HepG2 (cell line): ENCODE measurements at regions not wholly inside any gene's neighbourhood (a gene's known extent, or its start where the extent isn't known, plus 50 kb on each side); places are given as distances from the start of the nearest gene placed in this dataset.

Experiments used
- ATAC-seq: fragments of 200-7000 bp; cut with Tn5 transposase; 3 replicates; pipeline ENCODE4 v1.9.1; 2020; ENCODE audit warnings: mild to moderate bottlenecking, moderate library complexity
- BruUV-seq: library from RNA; stranded (reverse); fragments of 400-500 nt; replicated peaks from 2 replicates; lab custom pipeline; 2021; lab: Mats Ljungman, UMichigan
- CTCF ChIA-PET: fragments of 300-600 bp; formaldehyde crosslinking; extraction: SDS; loops from one replicate; lab custom pipeline; 2021; ENCODE audit warnings: low total read pairs, inconsistent platforms, low intra/inter-chr PET ratio; lab: Yijun Ruan, JAX
- POLR2A ChIA-PET: fragments of 350-600 bp; sonication (Branson Sonifier 250); formaldehyde crosslinking; loops from one replicate; lab custom pipeline; 2020; ENCODE audit warnings: antibody characterized with exemption, inconsistent platforms; lab: Yijun Ruan, JAX
- DNase-seq: peaks from one replicate; pipeline ENCODE4 v3.0.0-alpha.2; 2015; ENCODE audit warnings: low spot score
- FAIRE-seq: peaks from 3 replicates; lab custom pipeline; 2011; peaks lifted over from hg19 to GRCh38; lab: Jason Lieb, UNC
- H2AFZ ChIP-seq: one replicate; pipeline ENCODE4 v1.6.1; 2011; ENCODE audit warnings: low read length, inconsistent platforms
- H3K27ac ChIP-seq: fragments of 300-600 bp; 3 replicates; pipeline ENCODE4 v1.8.0; 2011; ENCODE audit warnings: mixed run types, mild to moderate bottlenecking, mixed read lengths, low read length, inconsistent platforms; ENCODE audit not compliant: insufficient read depth; ENCODE audit errors: extremely low read length
- H3K27me3 ChIP-seq, 2 experiments: fragments of 200-600 bp in 1 of 2; 2 replicates in 1 of 2; 3 replicates in 1 of 2; pipeline versions ENCODE4 v1.6.0 to v1.8.0; 2011; ENCODE audit warnings: low read length in 2 of 2, mild to moderate bottlenecking in 2 of 2, moderate library complexity in 2 of 2, inconsistent platforms in 1 of 2; ENCODE audit not compliant: insufficient read depth in 2 of 2, control insufficient read depth in 1 of 2
- H3K36me3 ChIP-seq, 2 experiments: fragments of 200-600 bp in 1 of 2; replicated peaks in 1 of 2; 2 replicates in 1 of 2; 3 replicates in 1 of 2; pipeline versions ENCODE4 v1.5.1 to v1.8.0; 2011; ENCODE audit warnings: low read length in 2 of 2, inconsistent platforms in 1 of 2; ENCODE audit not compliant: insufficient read depth in 2 of 2, control insufficient read depth in 1 of 2
- H3K4me1 ChIP-seq: 2 replicates; pipeline ENCODE4 v1.5.1; 2012; ENCODE audit warnings: low read length, inconsistent platforms; ENCODE audit not compliant: insufficient read depth
- H3K4me2 ChIP-seq: 2 replicates; pipeline ENCODE4 v1.6.0; 2011; ENCODE audit warnings: low read depth, low read length, inconsistent platforms
- H3K4me3 ChIP-seq, 3 experiments: fragments of 200-600 bp in 1 of 3; sonication (generic), shearing (Covaris generic) in 1 of 3; replicated peaks in 1 of 3; 2 replicates each; pipeline ENCODE4 v1.5.1; 2011 to 2016; ENCODE audit warnings: low read length in 3 of 3, inconsistent platforms in 2 of 3, low read depth in 2 of 3, mild to moderate bottlenecking in 2 of 3, control low read depth in 1 of 3, mixed read lengths in 1 of 3; ENCODE audit not compliant: insufficient read depth in 1 of 3
- H3K79me2 ChIP-seq: one replicate; pipeline ENCODE4 v1.6.1; 2011; ENCODE audit warnings: low read length, inconsistent platforms; ENCODE audit not compliant: insufficient read depth
- H3K9ac ChIP-seq: 2 replicates; pipeline ENCODE4 v1.6.0; 2011; ENCODE audit warnings: mild to moderate bottlenecking, low read depth, low read length, inconsistent platforms; ENCODE audit not compliant: insufficient read depth
- H3K9me3 ChIP-seq: 2 replicates; pipeline ENCODE4 v1.5.1; 2012; ENCODE audit warnings: mild to moderate bottlenecking, low read length
- H4K20me1 ChIP-seq: 2 replicates; pipeline ENCODE4 v1.6.0; 2011; ENCODE audit warnings: inconsistent platforms, mild to moderate bottlenecking, low read length, moderate library complexity; ENCODE audit not compliant: insufficient read depth
- MAFK ChIP-seq, 2 experiments: IDR thresholded peaks in 1 of 2; conservative IDR thresholded peaks in 1 of 2; 2 replicates each; pipeline ENCODE4 v1.6.1; 2011; ENCODE audit warnings: improper control_type of control experiment in 2 of 2, low read length in 2 of 2
- MED1 ChIP-seq: sonication (generic); formaldehyde crosslinking; IDR thresholded peaks from 2 replicates; pipeline ENCODE4 v1.4.0; 2020; ENCODE audit warnings: missing genetic modification reagents
- ZNF230 ChIP-seq: sonication (generic); formaldehyde crosslinking; IDR thresholded peaks from 2 replicates; pipeline ENCODE4 v1.4.0; 2020; ENCODE audit warnings: mild to moderate bottlenecking, missing genetic modification reagents
- ZNF264 ChIP-seq: sonication (generic); formaldehyde crosslinking; IDR thresholded peaks from 2 replicates; pipeline ENCODE4 v1.4.0; 2020; ENCODE audit warnings: missing genetic modification reagents
- ZNF556 ChIP-seq: sonication (generic); formaldehyde crosslinking; IDR thresholded peaks from 2 replicates; pipeline ENCODE4 v1.4.0; 2020; ENCODE audit warnings: mild to moderate bottlenecking, missing genetic modification reagents, borderline replicate concordance
- WGBS: methylation state at CpG from one replicate; pipeline ENCODE4 v1.1.6; 2017; ENCODE audit warnings: low lambda C conversion rate; 5-methylcytosine and 5-hydroxymethylcytosine counted together
- in situ Hi-C: cut with HindIII; loops from 2 replicates; pipeline ENCODE4 v1.10.0; 2017; ENCODE audit warnings: low pct_unique_long_range_greater_than_20kb; ENCODE audit not compliant: extremely low pct_ligation_motif_present
- intact Hi-C: fragments of 100-400 bp; cut with micrococcal nuclease; formaldehyde crosslinking; loops from one replicate; pipeline ENCODE4 v1.10.0; 2022; ENCODE audit not compliant: unreplicated experiment

DNA sequence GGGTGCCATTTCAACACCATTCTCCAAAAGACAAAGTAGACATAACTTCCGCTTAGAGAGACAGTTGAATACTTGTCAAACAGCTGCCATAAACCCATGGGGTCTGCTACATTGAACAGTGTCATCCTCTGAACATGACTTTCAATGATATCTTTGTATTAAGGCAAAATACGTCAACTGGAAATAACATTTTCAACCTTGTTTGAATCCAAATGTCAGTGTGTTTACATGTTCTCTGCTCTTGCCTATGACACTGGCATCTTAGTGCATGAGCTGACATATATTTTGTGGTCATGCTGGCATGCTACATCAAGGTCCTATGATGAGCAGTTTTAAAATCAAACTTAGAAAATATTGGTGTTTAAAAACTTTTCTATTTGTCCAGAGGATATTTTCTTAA is 1548.1 kb upstream of the LRRTM1 start:
- in situ Hi-C loops (no loop called here), intact Hi-C loops (no loop called here)
- ATAC-seq (no peak), DNase-seq (no peak), FAIRE-seq (no peak)
- ChIA-PET CTCF (no interaction called here), POLR2A (no interaction called here)
- BruUV-seq = no TSS peak
- no peak overlapping the region for H3K9ac ChIP-seq
- peaks cover 73% of the 10 kb centered on the region for H3K9me3 ChIP-seq
- H3K27ac ChIP-seq = no peak overlapping the region
- H3K79me2 ChIP-seq = no peaks in the 10 kb centered on the region
- WGBS = 11% methylated on average over 2 of the region's 2 CpGs
- no peaks in the 10 kb centered on the region for H3K27me3 ChIP-seq
- no peaks in the 10 kb centered on the region for H3K4me1 ChIP-seq
- no peak for TF ChIP-seq ZNF556 (CRISPR knock-in tag)
- TF ChIP-seq MED1 (CRISPR knock-in tag) = no peak
- no peak for TF ChIP-seq ZNF264
- no peak overlapping the region for H3K4me2 ChIP-seq
- no peaks in the 10 kb centered on the region for H4K20me1 ChIP-seq
- H3K36me3 ChIP-seq = no peaks in the 10 kb centered on the region
- no peak overlapping the region for H2AFZ ChIP-seq
- no peak overlapping the region for H3K4me3 ChIP-seq

DNA sequence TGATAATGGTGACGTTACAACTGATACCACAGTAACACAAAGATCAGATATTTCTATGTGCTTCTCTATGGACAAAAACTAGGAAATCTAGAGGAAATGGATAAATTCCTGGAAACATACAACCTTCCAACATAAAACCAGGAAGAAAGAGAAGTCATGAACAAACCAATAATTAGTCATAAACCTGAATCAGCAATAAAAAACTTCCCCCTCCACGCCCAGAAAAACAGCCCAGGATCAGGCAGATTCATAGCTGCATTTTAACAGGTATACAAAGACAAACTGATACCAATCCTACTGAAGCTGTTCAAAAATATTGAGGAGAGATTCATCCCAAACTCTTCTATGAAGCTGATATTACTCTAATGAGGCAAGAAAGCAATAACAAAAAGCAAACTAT is 1535.2 kb upstream of the LRRTM1 start:
- DNase-seq = no peak
- no peaks in the 10 kb centered on the region for H3K79me2 ChIP-seq
- H3K27ac ChIP-seq = no peak overlapping the region
- H3K9ac ChIP-seq = no peak overlapping the region
- H3K4me3 ChIP-seq = no peak overlapping the region
- no peaks in the 10 kb centered on the region for H3K27me3 ChIP-seq
- H3K36me3 ChIP-seq = no peaks in the 10 kb centered on the region
- H4K20me1 ChIP-seq = no peaks in the 10 kb centered on the region
- no peak overlapping the region for H2AFZ ChIP-seq
- TF ChIP-seq ZNF230 (CRISPR knock-in tag) = no peak
- peak; percentile 59 to 76; a peak in 3 of 4 replicates for TF ChIP-seq MAFK (conservative IDR thresholded peaks at IDR 0.05 in 1 of 2, IDR thresholded peaks at IDR 0.05 in 1 of 2; ENCODE audit: low read length in 2 of 2)
- TF ChIP-seq, all 625 proteins: peak for 1
- Histone ChIP-seq H3K4me1 (no peaks in the 10 kb centered on the region), H3K9me3 (peaks cover 47% of the 10 kb centered on the region), H3K4me2 (no peak overlapping the region)
- intact Hi-C loops = no loop called here
- in situ Hi-C loops = no loop called here
- WGBS = under 1% methylated on average over 2 of the region's 2 CpGs
- POLR2A ChIA-PET = no interaction called here
- no peak for FAIRE-seq
- ATAC-seq = no peak
- no TSS peak for BruUV-seq
- CTCF ChIA-PET = no interaction called here
